Gastrocnemius medialis (tissue), 4 donors: ENCODE measurements at regions not wholly inside any gene's neighbourhood (a gene's known extent, or its start where the extent isn't known, plus 50 kb on each side); places are given as distances from the start of the nearest gene placed in this dataset.

Source experiments
- POLR2A ChIP-seq, 2 donors: fragments of 450-650 bp; IDR thresholded peaks; one replicate each; pipeline ENCODE4 v1.6.1; 2017; ENCODE audit warnings: antibody characterized with exemption in 2 of 2, mild to moderate bottlenecking in 2 of 2, moderate library complexity in 2 of 2
- TF ChIP-seq, protein P1 (sequence below), 5 experiments: fragments of 450-650 bp in 3 of 5; fragments of 200-600 bp in 2 of 5; sonication (generic) in 2 of 5; IDR thresholded peaks in 4 of 5; conservative IDR thresholded peaks in 1 of 5; 1 replicate in 4 of 5; 2 replicates in 1 of 5; pipeline ENCODE4 v1.5.1; 2016 to 2019; ENCODE audit warnings: antibody characterized with exemption in 5 of 5, mild to moderate bottlenecking in 3 of 5, moderate library complexity in 3 of 5

DNA sequence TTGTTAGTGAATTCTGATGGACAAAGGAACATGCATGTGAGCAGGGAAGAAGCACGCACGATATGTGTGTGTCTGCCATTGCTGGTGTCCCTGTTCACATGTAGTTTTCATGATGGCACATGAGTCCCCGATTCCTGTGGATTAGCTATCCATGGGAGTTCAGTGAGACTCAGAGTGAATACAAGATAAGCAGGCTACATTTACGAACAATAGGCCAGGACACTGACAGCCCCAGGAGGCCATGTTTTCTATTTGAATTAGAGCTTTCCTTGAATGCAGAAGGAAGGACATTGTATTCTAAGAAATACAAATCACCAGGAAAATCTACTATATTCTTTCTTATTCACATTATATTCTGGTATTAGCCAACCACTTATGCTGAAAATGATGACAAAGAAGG is 171.4 kb downstream of the PPP1R2C start:
- TF ChIP-seq, protein P1, sequence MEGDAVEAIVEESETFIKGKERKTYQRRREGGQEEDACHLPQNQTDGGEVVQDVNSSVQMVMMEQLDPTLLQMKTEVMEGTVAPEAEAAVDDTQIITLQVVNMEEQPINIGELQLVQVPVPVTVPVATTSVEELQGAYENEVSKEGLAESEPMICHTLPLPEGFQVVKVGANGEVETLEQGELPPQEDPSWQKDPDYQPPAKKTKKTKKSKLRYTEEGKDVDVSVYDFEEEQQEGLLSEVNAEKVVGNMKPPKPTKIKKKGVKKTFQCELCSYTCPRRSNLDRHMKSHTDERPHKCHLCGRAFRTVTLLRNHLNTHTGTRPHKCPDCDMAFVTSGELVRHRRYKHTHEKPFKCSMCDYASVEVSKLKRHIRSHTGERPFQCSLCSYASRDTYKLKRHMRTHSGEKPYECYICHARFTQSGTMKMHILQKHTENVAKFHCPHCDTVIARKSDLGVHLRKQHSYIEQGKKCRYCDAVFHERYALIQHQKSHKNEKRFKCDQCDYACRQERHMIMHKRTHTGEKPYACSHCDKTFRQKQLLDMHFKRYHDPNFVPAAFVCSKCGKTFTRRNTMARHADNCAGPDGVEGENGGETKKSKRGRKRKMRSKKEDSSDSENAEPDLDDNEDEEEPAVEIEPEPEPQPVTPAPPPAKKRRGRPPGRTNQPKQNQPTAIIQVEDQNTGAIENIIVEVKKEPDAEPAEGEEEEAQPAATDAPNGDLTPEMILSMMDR (IDR thresholded peaks at IDR 0.05 in 4 of 5, conservative IDR thresholded peaks at IDR 0.05 in 1 of 5): no peak
- TF ChIP-seq POLR2A (IDR thresholded peaks at IDR 0.05): no peak
